ENCODE measurements at regions not wholly inside any gene's neighbourhood (a gene's known extent, or its start where the extent isn't known, plus 50 kb on each side); places are given as distances from the start of the nearest gene placed in this dataset.

GRCh38 chr1:112209493-112209892 is 186.5 kb upstream of the CTTNBP2NL start:
- H3K27ac ChIP-seq: no peak overlapping the region
- no peak for TF ChIP-seq CTCF (conservative IDR thresholded peaks at IDR 0.05)

- no peak overlapping the region for H3K27ac ChIP-seq
- TF ChIP-seq CTCF (conservative IDR thresholded peaks at IDR 0.05): no peak
Measured at GRCh38 chr1:112219267-112219666, 176.7 kb upstream of the CTTNBP2NL start.

- H3K27ac ChIP-seq: no peak overlapping the region
- TF ChIP-seq CTCF (conservative IDR thresholded peaks at IDR 0.05): no peak
Measured at GRCh38 chr1:112230232-112230631, 165.8 kb upstream of the CTTNBP2NL start.

DNA sequence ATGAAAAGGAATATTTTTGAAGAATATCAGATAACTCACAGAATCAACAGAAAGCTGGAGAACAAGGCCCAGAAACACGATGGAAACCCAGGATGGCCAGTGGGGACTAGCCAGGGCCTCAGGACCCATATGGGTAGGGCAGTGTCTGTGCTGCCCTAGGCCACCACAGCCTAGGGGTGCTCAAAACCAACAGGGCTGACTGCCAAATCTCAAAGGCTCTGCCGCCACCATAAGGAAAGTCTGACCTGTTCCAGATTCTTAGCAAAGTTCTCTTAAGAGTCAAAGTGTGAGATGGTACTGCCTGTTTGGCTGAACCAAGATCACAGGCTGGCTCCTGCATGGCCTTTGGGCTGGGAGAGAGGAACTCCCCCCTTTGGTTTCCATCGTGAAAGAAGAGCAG is 164.7 kb upstream of the CTTNBP2NL start:
- TF ChIP-seq CTCF (conservative IDR thresholded peaks at IDR 0.05): no peak
- no peak overlapping the region for H3K27ac ChIP-seq

- no peak overlapping the region for H3K27ac ChIP-seq
- no peak for TF ChIP-seq CTCF (conservative IDR thresholded peaks at IDR 0.05)
Measured at GRCh38 chr1:112232848-112233247, 163.2 kb upstream of the CTTNBP2NL start.

DNA sequence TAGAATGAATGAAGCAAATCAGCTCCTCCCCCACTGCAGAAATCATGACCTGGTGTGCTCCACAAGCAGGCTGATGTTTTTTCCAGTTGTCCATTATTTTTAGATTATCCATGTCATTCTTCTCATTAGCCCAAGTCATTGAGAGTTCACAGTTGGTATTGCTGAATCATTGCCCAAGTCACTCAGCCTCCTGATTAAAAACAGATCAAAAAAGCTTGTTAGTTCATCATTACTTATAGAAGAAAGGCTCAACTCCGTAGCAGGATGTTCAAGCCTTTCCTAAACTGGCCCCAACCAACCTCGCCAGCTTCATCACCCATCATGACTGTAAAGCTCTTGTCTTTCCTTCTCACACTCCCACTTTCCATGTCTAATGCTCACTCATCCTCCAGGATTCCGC is 161.3 kb upstream of the CTTNBP2NL start:
- H3K27ac ChIP-seq: no peak overlapping the region
- no peak for TF ChIP-seq CTCF (conservative IDR thresholded peaks at IDR 0.05)

GRCh38 chr1:112237983-112238545 is 157.9 kb upstream of the CTTNBP2NL start:
- TF ChIP-seq CTCF (conservative IDR thresholded peaks at IDR 0.05): no peak

More at GRCh38 chr1:112237983-112238545, 157.9 kb upstream of the CTTNBP2NL start:
- H3K27ac ChIP-seq: no peak overlapping the region
